ENCODE measurements at regions not wholly inside any gene's neighbourhood (a gene's known extent, or its start where the extent isn't known, plus 50 kb on each side); places are given as distances from the start of the nearest gene placed in this dataset.
"Not testable (repeated sequence)": the region's sequence is repeated elsewhere in the genome, so short reads cannot be mapped to it uniquely, and the experiment has no call there.

- not testable (repeated sequence) for TF ChIP-seq CTCF (IDR thresholded peaks at IDR 0.05 in 4 of 5, conservative IDR thresholded peaks at IDR 0.05 in 1 of 5); POLR2A (IDR thresholded peaks at IDR 0.05)
Observed at GRCh38 chr13:38472411-38472810, 122.8 kb downstream of the UFM1 start.
